NCI-H2081 treated with DMSO at 0.1 percent for 48 hours (cell line): ENCODE measurements at regions not wholly inside any gene's neighbourhood (a gene's known extent, or its start where the extent isn't known, plus 50 kb on each side); places are given as distances from the start of the nearest gene placed in this dataset.
"Not testable (repeated sequence)": the region's sequence is repeated elsewhere in the genome, so short reads cannot be mapped to it uniquely, and the experiment has no call there.

Source experiments
- DNase-seq: peaks from one replicate; lab custom pipeline; 2025; lab: John Stamatoyannopoulos, UW

- DNase-seq, result no peak
Observed at GRCh38 chr4:125591290-125591689, 276.5 kb downstream of the FAT4 start.

- no peak for DNase-seq
Observed at GRCh38 chr4:125594056-125594602, 279.4 kb downstream of the FAT4 start.

GRCh38 chr4:125605926-125606325 lies 291.2 kb downstream of the FAT4 start:
- DNase-seq, result not testable (repeated sequence)

GRCh38 chr4:125620066-125620860 lies 305.5 kb downstream of the FAT4 start:
- DNase-seq, result no peak

GRCh38 chr4:125624951-125625350 lies 310.2 kb downstream of the FAT4 start:
- DNase-seq, result no peak

GRCh38 chr4:125626946-125627345 lies 312.2 kb downstream of the FAT4 start:
- no peak for DNase-seq

GRCh38 chr4:125639182-125639621 lies 324.4 kb downstream of the FAT4 start:
- DNase-seq, result no peak

- DNase-seq, result no peak
Observed at GRCh38 chr4:125641611-125642010, 326.9 kb downstream of the FAT4 start.

- no peak for DNase-seq
Observed at GRCh38 chr4:125642645-125643044, 327.9 kb downstream of the FAT4 start.

GRCh38 chr4:125649452-125649851 lies 334.7 kb downstream of the FAT4 start:
- no peak for DNase-seq

- DNase-seq, result no peak
Observed at GRCh38 chr4:125650557-125650956, 335.8 kb downstream of the FAT4 start.

- DNase-seq, result not testable (repeated sequence)
Observed at GRCh38 chr4:125651707-125652357, 337.1 kb downstream of the FAT4 start.

- DNase-seq, result no peak
Observed at GRCh38 chr4:125658773-125659172, 344.0 kb downstream of the FAT4 start.

- no peak for DNase-seq
Observed at GRCh38 chr4:125663896-125664767, 349.4 kb downstream of the FAT4 start.

GRCh38 chr4:125666635-125667034 lies 351.9 kb downstream of the FAT4 start:
- DNase-seq, result peak; percentile 1

GRCh38 chr4:125676156-125676555 lies 361.4 kb downstream of the FAT4 start:
- no peak for DNase-seq

GRCh38 chr4:125676583-125676982 lies 361.8 kb downstream of the FAT4 start:
- no peak for DNase-seq

- DNase-seq, result no peak
Observed at GRCh38 chr4:125677665-125678307, 363.0 kb downstream of the FAT4 start.

GRCh38 chr4:125679989-125680388 lies 365.2 kb downstream of the FAT4 start:
- DNase-seq, result no peak

- no peak for DNase-seq
Observed at GRCh38 chr4:125681240-125681639, 366.5 kb downstream of the FAT4 start.

GRCh38 chr4:125682730-125683129 lies 368.0 kb downstream of the FAT4 start:
- DNase-seq, result no peak

- DNase-seq, result no peak
Observed at GRCh38 chr4:125688841-125689240, 374.1 kb downstream of the FAT4 start.
